ENCODE measurements at regions not wholly inside any gene's neighbourhood (a gene's known extent, or its start where the extent isn't known, plus 50 kb on each side); places are given as distances from the start of the nearest gene placed in this dataset.

- no peak for DNase-seq
Observed at GRCh38 chr4:104969394-104970082, 177.1 kb upstream of the TET2 start.

- DNase-seq: no peak
Observed at GRCh38 chr4:104971462-104971861, 175.2 kb upstream of the TET2 start.

DNA sequence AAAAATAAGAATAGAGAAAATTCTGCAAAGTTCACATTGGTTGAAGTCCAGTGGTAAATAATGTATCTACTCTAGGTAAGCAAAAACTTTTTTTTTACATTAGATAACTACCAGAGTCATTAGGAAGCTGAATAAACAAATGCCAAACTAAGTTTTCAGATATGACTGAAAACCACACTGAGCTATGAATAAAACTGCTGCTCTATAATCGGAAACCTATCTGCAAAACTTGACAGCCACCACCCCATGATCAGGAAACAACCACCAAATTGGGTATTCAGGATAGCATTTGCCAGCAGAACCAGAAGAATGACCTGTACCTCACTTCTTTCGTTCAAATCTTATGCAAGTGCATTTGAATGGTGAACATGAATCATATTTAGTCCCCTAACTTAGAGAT lies 173.0 kb upstream of the TET2 start:
- DNase-seq: no peak

GRCh38 chr4:104975617-104976016 lies 171.1 kb upstream of the TET2 start:
- DNase-seq: no peak

- DNase-seq: no peak
Observed at GRCh38 chr4:104976262-104976661, 170.4 kb upstream of the TET2 start.

- no peak for DNase-seq
Observed at GRCh38 chr4:104979083-104979760, 167.5 kb upstream of the TET2 start.

GRCh38 chr4:104983615-104984179 lies 163.0 kb upstream of the TET2 start:
- DNase-seq: no peak

GRCh38 chr4:104986306-104986705 lies 160.4 kb upstream of the TET2 start:
- DNase-seq: no peak

- DNase-seq: peak; percentile 70
Observed at GRCh38 chr4:104989371-104989770, 157.3 kb upstream of the TET2 start.

DNA sequence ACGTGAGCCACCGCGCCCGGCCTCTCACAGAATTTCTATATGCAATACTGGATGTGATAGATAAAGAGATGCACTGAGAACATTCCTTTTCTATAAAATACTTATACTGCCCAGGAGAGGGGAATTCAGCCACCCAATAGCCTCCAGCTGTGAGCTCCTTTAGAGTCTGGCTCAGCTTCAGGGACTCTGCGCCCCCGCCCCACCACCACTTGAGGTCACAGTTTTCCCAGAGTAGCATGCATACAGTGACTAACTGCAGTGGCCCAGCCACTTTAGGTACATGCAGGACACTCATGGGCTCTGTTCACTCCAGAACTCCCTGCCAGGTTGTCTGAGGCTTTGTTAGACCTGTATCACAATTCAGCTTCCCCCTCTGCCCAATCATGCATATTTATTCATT lies 144.4 kb upstream of the TET2 start:
- DNase-seq: no peak

DNA sequence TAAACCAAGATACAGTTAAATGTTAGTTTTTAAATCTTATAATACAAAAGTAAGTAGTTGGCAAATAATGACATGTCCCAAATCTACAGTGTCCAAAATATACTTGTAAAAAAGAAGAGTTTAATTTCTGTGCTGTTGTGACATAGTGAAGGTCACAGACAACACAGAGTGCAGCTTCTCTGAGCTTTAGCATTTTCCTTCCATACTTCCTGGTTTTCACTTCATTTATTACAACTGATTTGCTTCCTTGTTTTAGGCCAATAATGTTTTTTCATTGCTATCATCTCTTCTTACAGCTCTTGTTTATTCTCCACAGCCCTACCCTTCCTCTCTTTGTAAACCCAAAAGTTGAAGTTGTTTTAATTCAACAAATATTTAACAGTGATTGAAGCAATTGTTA lies 132.4 kb upstream of the TET2 start:
- DNase-seq: no peak

- no peak for DNase-seq
Observed at GRCh38 chr4:105014635-105015034, 132.0 kb upstream of the TET2 start.

DNA sequence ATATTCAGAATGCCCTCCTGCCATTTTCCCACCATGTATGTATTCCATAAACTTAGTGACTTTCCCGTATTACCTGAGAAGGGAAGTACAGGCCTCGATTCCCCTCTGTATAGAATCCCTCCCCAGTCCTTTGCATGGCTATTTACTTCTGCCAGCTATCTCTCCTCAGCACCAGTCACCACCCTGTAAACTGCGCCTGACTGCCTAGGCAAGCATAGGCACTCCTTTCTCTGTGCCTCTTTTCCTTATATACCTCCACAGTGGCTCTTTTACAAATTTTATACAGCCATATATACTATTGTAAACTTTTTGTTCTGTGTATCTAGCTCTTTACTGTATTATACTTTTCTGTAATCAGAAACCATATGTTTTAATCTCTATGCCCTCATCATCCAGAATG lies 130.9 kb upstream of the TET2 start:
- DNase-seq: no peak

DNA sequence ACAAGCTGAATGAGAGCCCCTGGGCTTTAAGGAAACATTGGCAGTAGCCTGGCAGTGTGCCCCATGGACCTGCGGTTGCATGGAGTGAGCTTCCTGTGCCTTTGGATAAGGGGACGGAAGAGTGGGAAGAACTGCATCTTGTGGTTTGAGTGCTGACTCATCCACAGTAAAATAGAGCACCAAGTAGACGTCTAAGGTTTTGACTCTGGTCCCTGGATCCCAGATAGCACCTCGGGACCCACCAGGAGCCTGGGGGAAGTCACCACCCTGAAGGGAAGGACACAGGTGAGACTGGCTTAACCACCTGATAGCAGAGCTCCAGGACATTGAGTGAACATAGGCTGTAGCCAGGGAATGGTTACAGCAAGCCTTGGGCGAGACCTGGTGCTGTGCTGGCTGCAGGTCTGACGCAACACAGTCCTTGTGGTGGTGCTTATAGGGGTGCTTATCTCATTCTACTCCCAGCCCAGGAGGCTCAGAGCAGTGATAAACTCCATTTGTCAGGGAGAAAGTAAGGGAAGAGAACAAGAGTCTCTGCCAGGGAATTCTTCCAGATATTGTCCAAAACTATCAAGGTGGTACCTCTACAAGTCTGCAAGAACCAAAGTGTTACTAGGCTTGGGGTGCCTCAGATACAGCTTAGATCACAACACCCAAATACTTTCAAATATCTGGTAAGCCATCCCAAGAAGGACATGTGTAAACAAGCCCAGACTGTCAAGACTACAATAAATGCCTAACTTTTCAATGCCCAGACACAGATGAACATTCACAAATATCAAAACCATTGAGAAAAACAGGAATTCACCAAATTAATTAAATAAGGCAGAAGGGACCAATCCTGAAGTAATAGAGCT lies 123.6 kb upstream of the TET2 start:
- DNase-seq: no peak

- DNase-seq: no peak
Observed at GRCh38 chr4:105023668-105024055, 123.0 kb upstream of the TET2 start.

DNA sequence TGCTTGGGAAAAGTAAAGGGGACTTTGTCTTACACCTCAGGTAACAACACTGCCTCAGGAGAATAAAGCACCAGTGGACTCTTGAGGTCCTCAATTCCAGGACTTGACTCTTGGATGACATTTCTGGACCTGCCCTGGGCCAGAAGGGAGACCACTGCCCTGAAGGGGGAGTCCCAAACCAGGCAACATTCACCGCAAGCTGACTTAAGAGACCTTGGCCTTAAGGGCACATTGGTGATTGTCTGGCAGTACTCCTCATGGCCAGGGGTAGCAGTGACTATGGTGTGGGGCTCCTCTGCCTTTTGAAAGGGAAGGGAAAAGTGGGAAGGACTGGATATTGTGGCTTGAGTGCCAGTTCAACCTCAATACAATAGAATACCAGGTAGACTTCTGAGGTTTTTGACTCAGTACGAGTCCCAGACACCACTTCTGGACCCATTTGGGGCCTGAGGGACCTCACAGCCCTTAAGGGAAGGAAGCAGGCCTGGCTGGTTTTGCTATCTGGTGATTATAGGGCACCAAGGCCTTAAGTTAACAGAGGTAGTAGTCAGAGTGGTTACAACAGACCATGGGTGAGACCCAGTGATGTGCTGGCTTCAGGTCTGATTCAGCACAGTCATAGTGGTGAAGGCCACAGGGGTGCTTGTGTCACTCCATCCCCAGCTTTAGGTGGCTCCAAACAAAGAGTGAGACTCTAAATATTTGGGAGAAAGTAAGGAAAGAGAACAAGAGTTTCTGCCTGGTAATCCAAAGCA lies 121.2 kb upstream of the TET2 start:
- no peak for DNase-seq

DNA sequence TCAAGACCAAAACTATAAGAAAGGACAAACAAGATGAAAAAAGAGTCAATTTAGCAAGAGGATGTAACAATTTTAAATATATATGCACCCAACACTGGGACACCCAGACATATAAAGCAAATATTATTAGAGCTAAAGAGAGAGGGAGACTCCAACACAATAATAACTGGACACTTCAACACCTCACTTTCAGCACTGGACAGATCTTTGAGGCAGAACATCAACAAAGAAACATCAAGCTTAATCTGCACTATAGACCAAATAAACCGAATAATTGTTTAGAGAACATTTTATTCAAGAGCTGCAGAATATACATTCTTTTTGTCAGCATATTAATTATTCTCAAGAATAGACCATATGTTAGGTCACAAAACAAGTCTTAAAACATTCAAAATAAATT lies 109.7 kb upstream of the TET2 start:
- no peak for DNase-seq

- no peak for DNase-seq
Observed at GRCh38 chr4:105042451-105042850, 104.2 kb upstream of the TET2 start.

GRCh38 chr4:105050896-105051295 lies 95.8 kb upstream of the TET2 start:
- DNase-seq: no peak

DNA sequence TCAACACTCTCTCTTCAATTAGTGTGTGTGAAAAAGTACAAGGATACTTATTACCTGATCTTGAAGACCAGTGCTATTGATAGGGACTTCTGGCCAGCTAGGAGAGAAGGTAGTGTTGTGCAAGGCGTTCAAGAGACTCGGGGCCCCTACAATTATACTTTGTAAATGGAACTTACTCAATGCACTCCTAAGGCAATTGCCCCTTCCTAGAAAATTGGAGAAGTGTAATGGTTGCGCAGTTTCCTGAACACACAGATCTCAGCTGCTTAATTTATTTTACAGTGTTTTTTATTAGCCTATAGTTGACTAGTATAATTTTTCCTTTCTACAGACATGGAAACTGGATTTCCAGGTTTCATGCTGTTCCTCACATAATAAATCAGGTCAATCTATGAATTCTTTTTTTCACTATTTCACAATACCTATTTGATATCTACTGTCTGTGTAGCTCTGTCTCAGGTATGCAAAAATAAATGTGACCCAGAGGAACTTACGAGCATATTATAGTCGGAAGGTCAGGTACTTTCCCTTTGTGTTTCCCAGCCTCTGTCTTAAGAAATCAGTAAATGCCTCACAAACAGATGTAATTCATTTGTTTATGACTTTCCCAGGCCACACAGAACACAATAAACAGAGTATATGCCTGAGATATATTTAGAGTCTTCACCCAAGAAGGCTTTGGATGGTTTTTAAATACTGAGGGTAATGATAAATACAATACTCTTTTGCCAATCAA lies 89.1 kb upstream of the TET2 start:
- no peak for DNase-seq

DNA sequence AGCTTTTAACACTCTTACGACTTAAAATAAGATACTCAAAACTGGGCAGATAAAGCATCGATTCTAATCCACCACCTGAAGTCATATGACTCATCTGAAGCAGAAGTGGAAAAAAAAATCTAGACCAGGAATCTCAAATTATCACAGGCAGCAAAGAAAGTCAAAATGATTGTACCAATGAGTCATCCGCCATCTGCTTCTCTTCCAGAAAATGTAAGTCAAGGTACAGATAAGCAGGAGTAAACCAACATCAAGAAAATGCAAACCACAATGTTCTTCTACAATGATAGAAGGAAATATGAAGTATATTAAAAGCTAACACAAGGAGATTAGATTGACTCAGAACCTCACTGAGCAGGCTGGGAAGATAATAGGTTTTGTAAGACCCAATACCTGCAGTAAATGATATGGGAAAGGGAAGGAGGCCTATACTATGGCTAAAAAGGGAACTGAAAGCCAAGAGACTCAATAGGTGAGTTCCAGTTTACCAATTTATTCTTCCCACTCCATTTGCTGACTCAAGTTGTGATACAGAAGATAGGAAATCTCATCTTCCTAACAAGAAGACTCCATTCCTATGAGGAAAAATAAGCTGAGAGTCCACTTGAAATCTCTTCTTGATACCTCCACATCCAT lies 88.4 kb upstream of the TET2 start:
- DNase-seq: peak; percentile 27

GRCh38 chr4:105059337-105059736 lies 87.3 kb upstream of the TET2 start:
- no peak for DNase-seq

All from NCI-H2171 treated with DMSO at 0.1 percent for 48 hours (cell line).